GM12892 (cell line): ENCODE measurements at regions not wholly inside any gene's neighbourhood (a gene's known extent, or its start where the extent isn't known, plus 50 kb on each side); places are given as distances from the start of the nearest gene placed in this dataset.

ENCODE experiments used
- DNase-seq: peaks from one replicate; pipeline ENCODE4 v3.0.0; 2011; ENCODE audit not compliant: insufficient read length
- FAIRE-seq: peaks from 2 replicates; lab custom pipeline; 2011; peaks lifted over from hg19 to GRCh38; lab: Jason Lieb, UNC
- POLR2A ChIP-seq: IDR thresholded peaks from 2 replicates; pipeline ENCODE4 v1.6.1; 2011; ENCODE audit warnings: low read depth, low read length, control low read depth
- POLR2AphosphoS5 ChIP-seq: IDR thresholded peaks from 2 replicates; pipeline ENCODE4 v1.6.1; 2011; ENCODE audit warnings: low read depth, low read length, control low read depth
- TAF1 ChIP-seq: IDR thresholded peaks from 2 replicates; pipeline ENCODE4 v1.6.1; 2011; ENCODE audit warnings: low read depth, mild to moderate bottlenecking, control low read depth, low read length, borderline replicate concordance

DNA sequence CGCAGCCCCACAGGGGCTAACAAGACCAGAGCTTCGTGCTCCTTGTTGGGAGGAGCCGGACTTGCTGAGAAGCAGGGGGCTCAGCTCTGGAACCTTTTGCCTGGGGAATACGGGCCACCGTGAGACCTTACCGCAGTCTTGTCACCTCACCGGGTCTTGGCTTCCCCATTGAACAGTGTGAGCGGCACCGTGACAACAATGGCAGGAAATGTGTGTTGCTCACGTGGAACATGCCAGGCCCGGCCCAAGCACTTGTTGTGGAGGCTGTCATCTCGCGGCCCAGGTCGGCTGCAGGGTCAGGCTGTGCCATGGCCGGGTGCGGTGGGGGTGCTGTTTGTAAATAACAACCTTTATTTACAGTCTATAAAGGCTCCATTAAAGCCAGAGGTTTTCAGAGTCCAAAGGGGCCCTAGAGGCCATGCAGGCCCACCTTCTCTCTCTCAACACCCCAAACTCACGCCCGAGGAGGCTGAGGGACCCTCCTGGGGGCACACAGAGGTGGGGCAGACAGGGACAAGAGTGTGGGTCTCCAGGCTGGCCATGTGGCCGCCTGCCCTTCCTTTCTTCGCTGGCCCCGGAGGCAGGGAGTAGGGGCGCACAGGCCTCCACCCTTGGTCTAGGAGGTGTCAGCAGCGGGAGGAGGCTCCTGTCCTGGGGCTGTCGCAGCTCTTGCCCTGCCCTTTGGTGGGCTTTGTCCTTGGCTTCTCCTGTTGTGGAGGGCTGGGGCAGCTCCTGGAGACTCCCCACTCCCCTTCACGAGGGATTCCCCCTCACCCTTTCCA lies 79.7 kb downstream of the TSPAN17 start:
- DNase-seq = no peak
- FAIRE-seq = no peak
- TF ChIP-seq TAF1 (no peak), POLR2A (no peak), POLR2AphosphoS5 (no peak)

DNA sequence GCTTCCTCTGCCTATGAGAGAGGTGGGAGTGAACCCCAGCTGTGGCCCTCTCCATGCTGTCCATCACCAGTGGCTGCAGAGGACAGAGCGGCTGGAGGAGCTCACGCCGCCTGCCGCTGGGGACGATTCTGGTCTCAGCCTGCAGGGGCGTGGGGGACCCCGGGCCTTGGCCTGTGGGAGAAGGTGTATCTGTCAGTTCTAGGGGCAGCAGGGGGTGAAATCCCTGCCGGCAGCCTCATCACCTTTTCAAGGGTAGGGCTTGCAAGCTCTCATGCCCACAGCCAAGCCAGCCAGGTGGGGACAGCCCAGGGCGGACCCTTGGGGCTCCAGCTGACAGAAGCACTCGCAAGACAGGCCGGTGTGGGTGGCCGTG lies 80.2 kb downstream of the TSPAN17 start:
- DNase-seq (no peak), FAIRE-seq (no peak)
- TF ChIP-seq POLR2AphosphoS5 = no peak

DNA sequence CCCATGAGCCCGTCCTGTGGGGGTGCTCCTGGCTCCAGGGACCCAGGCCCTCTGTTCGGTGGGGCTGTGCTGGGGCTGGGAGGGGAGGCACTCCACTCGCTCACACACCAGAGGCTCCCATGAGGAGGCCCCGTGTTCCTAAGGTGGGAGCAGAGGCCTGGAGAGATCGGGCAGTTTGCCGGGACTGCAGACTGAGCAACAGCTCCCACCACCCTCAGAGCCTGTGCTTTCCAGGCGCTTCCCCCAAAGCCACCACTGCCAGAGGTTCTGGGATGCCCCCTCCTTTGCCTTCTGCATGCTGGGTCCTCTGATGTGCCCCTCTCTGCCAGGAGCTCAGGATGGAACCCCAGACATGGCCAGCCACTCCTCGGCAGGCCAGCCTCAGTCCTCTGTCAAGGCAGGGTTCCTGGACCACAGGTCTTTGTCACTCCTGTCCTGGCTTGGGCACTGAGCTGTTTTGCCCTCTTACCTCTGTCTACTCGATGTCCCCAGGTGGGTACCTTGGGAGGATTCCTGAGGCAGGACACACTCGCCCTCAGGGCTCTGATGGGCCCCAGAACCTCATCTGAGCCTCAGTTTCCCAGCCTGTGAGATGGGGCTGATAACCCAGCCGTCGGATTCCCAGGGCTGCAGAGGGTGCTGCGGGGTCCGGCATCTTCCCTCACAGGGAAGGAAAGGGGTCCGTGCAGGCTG lies 80.8 kb downstream of the TSPAN17 start:
- FAIRE-seq = no peak
- no peak for TF ChIP-seq TAF1
- no peak for TF ChIP-seq POLR2A
- no peak for TF ChIP-seq POLR2AphosphoS5

DNA sequence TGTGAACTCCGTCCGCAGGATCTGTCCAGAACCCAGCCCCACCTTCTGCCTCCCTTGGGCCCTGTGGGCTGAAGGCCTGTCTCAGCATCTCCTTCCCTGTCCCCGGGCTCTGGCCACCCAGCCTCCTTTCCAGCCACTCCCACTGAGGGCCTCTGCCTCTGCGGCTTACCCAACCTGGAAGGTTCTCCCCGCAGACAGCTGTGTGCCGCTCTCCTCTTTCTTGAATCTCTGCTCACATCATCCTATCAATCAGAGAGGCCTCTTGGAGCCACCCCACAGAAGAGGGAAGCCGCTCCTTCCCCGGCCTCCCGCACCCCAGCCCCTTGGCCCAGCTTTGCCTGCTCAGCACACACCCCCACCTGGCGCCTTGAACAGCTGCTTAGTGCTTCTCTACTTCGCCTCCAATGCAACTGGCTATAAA lies 81.5 kb upstream of the UNC5A start:
- no peak for FAIRE-seq
- no peak for DNase-seq
- TF ChIP-seq POLR2A (no peak), POLR2AphosphoS5 (no peak), TAF1 (no peak)

More for the DNA sequence above, 80.8 kb downstream of the TSPAN17 start:
- DNase-seq = no peak

DNA sequence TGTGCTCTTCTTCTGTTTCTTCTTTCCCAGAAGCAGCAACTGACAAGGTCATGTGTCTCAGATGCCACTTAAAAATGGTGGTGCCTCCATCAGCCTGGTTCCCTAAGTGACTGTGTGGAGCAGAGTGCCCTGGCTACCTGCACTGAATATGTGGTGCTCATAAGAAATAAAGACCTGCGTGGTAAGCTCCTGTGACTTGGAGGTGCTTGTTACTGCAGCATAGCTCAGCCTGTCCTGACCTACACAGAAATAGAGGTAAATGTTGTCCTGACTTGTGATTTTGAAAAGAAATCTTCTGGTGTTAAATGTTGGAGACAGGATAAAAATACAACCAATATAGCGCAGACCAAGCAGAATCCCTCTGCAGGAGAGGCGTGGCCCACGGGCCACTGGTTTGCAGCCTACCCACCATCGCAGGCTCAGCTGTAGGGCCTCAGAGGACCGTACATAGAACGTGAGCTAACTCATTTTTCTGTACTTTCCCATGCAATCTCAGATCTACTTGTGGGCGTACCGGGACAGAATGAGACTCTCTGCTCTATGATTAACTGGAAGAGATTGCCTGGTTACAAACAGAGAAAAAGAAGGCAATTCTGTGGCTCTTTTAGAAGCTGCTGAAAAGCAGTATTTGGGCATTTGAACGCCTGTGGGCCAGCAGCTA lies 79.4 kb upstream of the UNC5A start:
- DNase-seq (no peak), FAIRE-seq (no peak)
- TF ChIP-seq POLR2AphosphoS5 = no peak
- TF ChIP-seq POLR2A = no peak
- no peak for TF ChIP-seq TAF1

DNA sequence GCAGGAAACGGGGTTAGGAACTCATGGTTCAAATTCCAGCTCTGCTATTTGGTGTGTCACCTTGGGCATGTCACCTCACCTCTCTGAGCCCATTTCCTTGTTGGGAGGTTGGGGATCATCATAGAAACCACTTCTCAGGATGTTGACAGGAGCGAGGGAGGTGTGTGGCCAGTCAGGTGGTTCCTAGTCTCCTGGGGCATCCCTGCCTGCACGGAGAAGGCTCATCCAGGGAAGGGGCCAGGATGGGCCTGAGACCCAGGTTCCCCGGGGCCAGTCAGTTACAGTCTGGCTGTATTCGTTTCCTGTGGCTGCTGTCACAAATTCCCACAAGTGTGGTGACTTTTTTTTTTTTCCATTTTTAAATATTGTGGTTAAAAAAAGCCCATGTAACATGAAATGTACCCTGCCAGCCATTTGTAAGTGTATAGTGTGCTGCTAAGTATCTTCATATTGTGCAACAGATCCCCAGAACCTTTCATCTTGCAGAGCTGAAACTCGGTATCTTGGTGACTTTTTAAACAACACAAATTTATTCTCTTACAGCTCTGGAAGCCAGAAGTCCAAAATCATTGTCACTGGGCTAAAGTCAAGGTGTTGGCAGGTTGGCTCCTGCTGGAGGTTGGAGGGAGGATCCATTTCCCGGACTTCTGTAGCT lies 78.7 kb upstream of the UNC5A start:
- TF ChIP-seq POLR2A (no peak), TAF1 (no peak), POLR2AphosphoS5 (no peak)
- FAIRE-seq (no peak), DNase-seq (no peak)

DNA sequence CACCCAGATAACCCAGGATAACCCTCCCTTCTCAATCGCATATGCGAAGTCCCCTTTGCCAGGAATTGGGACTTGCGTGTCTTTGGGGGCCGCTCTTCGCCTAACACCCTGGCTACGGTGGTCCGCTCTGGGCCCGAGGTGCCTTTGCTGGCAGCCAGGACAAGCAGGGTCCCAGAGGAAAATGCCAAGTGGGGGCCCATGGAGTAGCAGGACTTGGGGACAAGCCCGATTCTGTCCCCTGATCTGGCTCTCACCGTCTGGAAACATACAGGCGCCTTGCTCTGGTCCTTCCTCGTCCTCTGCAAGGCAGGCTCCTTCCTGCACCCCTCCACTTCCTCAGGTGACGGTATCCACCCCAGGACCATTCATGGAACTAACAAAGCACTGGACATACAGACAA lies 78.1 kb upstream of the UNC5A start:
- DNase-seq = no peak
- no peak for FAIRE-seq
- no peak for TF ChIP-seq POLR2A
- TF ChIP-seq POLR2AphosphoS5 = no peak
- no peak for TF ChIP-seq TAF1

DNA sequence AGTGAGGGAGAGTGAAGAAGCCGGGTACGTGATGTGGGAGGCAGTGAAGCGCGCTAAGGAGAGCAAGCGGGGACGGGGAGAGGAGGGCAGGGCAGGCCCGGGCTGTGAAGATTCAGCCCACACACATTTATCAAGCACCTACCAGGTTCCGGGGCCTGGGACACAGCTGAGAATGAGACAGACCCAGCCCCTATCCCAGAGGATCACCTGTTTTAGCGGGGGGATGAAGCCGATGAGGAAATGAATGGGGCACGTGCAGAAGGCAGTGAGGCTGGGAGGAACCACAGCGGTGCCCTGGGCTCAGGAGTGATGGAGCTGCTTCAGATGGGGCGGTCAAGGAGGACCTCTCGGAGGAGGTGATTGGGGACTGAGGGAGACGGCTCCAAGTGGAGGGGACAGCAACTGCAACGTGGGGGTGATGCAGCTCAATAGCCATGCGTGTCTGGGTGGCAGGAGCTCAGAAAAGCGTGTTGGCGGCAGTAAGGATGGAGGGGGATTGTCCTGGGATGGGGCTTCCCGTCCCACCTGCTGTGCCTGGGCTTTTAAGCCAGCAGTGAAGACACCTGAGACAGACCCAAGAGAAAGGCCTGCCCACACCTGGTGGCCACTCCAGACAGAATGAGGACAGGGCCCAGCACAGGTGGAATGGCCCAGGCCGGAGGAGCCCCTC lies 77.5 kb upstream of the UNC5A start:
- FAIRE-seq (no peak), DNase-seq (no peak)
- TF ChIP-seq POLR2AphosphoS5 (no peak), TAF1 (no peak), POLR2A (no peak)

DNA sequence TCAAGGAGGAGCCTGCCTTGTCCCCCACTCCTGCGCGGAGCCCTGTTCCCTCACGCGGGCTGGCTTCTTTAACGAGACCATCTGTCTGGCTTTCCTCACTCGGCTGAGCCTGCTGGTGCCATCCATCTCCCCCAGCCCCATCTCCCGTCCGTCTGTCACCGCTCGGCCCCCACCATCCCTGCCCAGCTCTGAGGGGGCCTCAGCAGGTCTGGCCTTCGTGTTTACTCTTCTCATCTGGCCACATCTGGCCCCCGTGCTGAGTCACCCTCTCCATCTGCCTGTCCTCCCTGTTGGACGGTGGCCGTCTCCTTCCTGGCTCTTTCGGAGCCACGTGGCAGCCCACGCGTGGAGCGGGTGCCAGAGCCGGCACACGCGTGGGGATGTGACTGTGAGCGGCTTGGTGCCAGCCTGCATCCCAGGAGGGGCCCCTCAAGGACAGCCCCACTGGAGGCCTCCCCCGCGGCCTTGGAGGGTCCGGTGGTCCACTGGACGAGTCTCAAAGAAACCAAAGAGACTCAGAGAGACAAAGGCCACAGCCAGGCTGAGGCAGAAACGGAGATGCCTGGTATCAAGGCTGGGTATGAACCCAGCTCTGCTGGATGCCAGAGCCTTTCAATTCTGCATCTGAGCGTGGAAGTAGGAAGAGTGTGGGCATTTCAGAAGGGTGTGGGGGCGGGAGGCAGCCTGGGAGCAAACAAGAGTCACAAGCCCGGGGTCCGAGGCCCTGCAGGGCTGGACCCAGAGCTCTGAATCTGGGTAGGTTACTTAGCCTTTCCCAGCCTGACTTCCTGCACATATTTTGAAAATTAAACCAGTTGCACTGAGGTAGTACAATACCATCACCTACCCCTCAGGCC lies 76.7 kb upstream of the UNC5A start:
- DNase-seq = no peak
- no peak for FAIRE-seq
- TF ChIP-seq TAF1 (no peak), POLR2AphosphoS5 (no peak), POLR2A (no peak)

DNA sequence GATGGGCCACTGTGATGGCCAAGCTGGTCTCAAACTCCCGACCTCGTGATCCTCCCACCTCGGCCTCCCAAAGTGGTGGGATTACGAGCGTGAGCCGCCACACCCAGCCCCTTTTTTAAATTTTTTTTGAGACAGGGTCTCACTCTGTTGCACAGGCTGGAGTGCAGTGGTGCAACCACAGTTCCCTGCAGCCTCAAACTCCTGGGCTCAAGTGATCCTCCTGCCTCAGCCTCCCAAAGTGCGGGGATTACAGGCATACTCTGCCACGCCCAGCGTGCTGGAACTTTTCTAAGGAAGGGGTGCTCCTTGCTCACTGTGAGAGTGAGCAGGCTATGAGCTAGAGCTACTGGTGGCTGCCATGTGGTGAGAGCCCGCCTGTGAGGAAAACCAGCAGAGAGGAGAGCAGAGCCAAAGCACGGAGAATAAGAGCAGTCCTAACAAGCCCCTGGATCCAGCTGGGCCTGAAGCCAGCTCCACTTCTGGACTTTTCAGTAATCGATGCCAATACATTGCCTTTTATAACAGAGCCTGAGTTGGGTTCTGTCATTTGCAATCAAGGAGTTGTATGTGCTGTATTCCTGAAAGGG lies 75.5 kb upstream of the UNC5A start:
- TF ChIP-seq TAF1 = no peak
- no peak for TF ChIP-seq POLR2AphosphoS5
- TF ChIP-seq POLR2A = no peak
- DNase-seq (no peak), FAIRE-seq (no peak)
